NCI-H2081 treated with DMSO at 0.1 percent for 48 hours (cell line): ENCODE measurements at regions not wholly inside any gene's neighbourhood (a gene's known extent, or its start where the extent isn't known, plus 50 kb on each side); places are given as distances from the start of the nearest gene placed in this dataset.

Experiments
- DNase-seq: peaks from one replicate; lab custom pipeline; 2025; lab: John Stamatoyannopoulos, UW

- no peak for DNase-seq
Observed at GRCh38 chr11:111194860-111195568, 50.5 kb upstream of the POU2AF2 start.

- DNase-seq: no peak
Observed at GRCh38 chr11:111193924-111194490, 51.5 kb upstream of the POU2AF2 start.

- no peak for DNase-seq
Observed at GRCh38 chr11:111189466-111189865, 56.1 kb upstream of the POU2AF2 start.

- no peak for DNase-seq
Observed at GRCh38 chr11:111186308-111186915, 59.1 kb upstream of the POU2AF2 start.

- no peak for DNase-seq
Observed at GRCh38 chr11:111185266-111185665, 60.3 kb upstream of the POU2AF2 start.

- no peak for DNase-seq
Observed at GRCh38 chr11:111183706-111184105, 61.8 kb upstream of the POU2AF2 start.

- no peak for DNase-seq
Observed at GRCh38 chr11:111179184-111179910, 66.2 kb upstream of the POU2AF2 start.

GRCh38 chr11:111177037-111177871 is 68.3 kb upstream of the POU2AF2 start:
- no peak for DNase-seq

GRCh38 chr11:111176603-111177002 is 68.9 kb upstream of the POU2AF2 start:
- DNase-seq: no peak

- no peak for DNase-seq
Observed at GRCh38 chr11:111173221-111173620, 72.3 kb upstream of the POU2AF2 start.

GRCh38 chr11:111172321-111172862 is 73.1 kb upstream of the POU2AF2 start:
- no peak for DNase-seq

- no peak for DNase-seq
Observed at GRCh38 chr11:111170761-111171379, 74.7 kb upstream of the POU2AF2 start.

- DNase-seq: no peak
Observed at GRCh38 chr11:111169367-111169766, 76.2 kb upstream of the POU2AF2 start.

GRCh38 chr11:111168871-111169270 is 76.7 kb upstream of the POU2AF2 start:
- DNase-seq: no peak

GRCh38 chr11:111167666-111168065 is 77.9 kb upstream of the POU2AF2 start:
- DNase-seq: no peak

GRCh38 chr11:111166598-111166997 is 78.9 kb upstream of the POU2AF2 start:
- DNase-seq: no peak

GRCh38 chr11:111162305-111162704 is 83.2 kb upstream of the POU2AF2 start:
- DNase-seq: no peak

GRCh38 chr11:111157571-111157970 is 88.0 kb upstream of the POU2AF2 start:
- DNase-seq: no peak

- DNase-seq: no peak
Observed at GRCh38 chr11:111155021-111155420, 90.5 kb upstream of the POU2AF2 start.

- no peak for DNase-seq
Observed at GRCh38 chr11:111153194-111153593, 92.3 kb upstream of the POU2AF2 start.

GRCh38 chr11:111148953-111149352 is 96.6 kb upstream of the POU2AF2 start:
- no peak for DNase-seq
